ENCODE measurements at regions not wholly inside any gene's neighbourhood (a gene's known extent, or its start where the extent isn't known, plus 50 kb on each side); places are given as distances from the start of the nearest gene placed in this dataset.

GRCh38 chr14:55814064-55814463 is 234.1 kb downstream of the KTN1 start:
- TF ChIP-seq EZH2 (IDR thresholded peaks at IDR 0.05; ENCODE audit: low read length, missing control alignments) (no peak), CTCF (conservative IDR thresholded peaks at IDR 0.05 in 1 of 2, IDR thresholded peaks at IDR 0.05 in 1 of 2; ENCODE audit: low read depth in 1 of 2, low read length in 2 of 2) (no peak)
- Histone ChIP-seq H3K36me3 (ENCODE audit: control insufficient read depth, insufficient read depth, low read length) (no peaks in the 10 kb centered on the region), H4K20me1 (ENCODE audit: control insufficient read depth, extremely low read depth, insufficient read depth, low read length) (no peaks in the 10 kb centered on the region), H3K27ac (ENCODE audit: insufficient read depth, low read length) (no peak overlapping the region), H3K4me3 (replicated peaks in 1 of 4; ENCODE audit: control extremely low read depth in 1 of 4, insufficient read depth in 1 of 4, low read depth in 3 of 4, low read length in 4 of 4) (no peak overlapping the region), H3K9ac (ENCODE audit: insufficient read depth, low read length) (no peak overlapping the region), H3K9me3 (ENCODE audit: control insufficient read depth, insufficient read depth, low read depth, low read length) (no peaks in the 10 kb centered on the region), H3K79me2 (ENCODE audit: control insufficient read depth, insufficient read depth, low read length) (no peaks in the 10 kb centered on the region), H3K4me1 (ENCODE audit: control insufficient read depth, extremely low read depth, insufficient read depth, low read length) (no peaks in the 10 kb centered on the region), H3K4me2 (ENCODE audit: extremely low read depth, insufficient read depth, low read length) (no peak overlapping the region), H3K27me3 (ENCODE audit: control insufficient read depth, insufficient read depth, low read length) (no peaks in the 10 kb centered on the region), H2AFZ (ENCODE audit: low read length) (no peak overlapping the region)
- peak in 1 of 2 donors; percentile 29 for DNase-seq (ENCODE audit: low read depth in 2 of 2)

GRCh38 chr14:55814873-55815272 is 234.9 kb downstream of the KTN1 start:
- no peak for TF ChIP-seq EZH2 (IDR thresholded peaks at IDR 0.05; ENCODE audit: low read length, missing control alignments)
- Histone ChIP-seq H3K27me3 (ENCODE audit: control insufficient read depth, insufficient read depth, low read length) (no peaks in the 10 kb centered on the region), H3K79me2 (ENCODE audit: control insufficient read depth, insufficient read depth, low read length) (no peaks in the 10 kb centered on the region), H3K4me1 (ENCODE audit: control insufficient read depth, extremely low read depth, insufficient read depth, low read length) (no peaks in the 10 kb centered on the region), H3K36me3 (ENCODE audit: control insufficient read depth, insufficient read depth, low read length) (no peaks in the 10 kb centered on the region), H3K4me2 (ENCODE audit: extremely low read depth, insufficient read depth, low read length) (no peak overlapping the region), H3K27ac (ENCODE audit: insufficient read depth, low read length) (no peak overlapping the region), H3K9ac (ENCODE audit: insufficient read depth, low read length) (no peak overlapping the region), H2AFZ (ENCODE audit: low read length) (no peak overlapping the region), H3K4me3 (replicated peaks in 1 of 4; ENCODE audit: control extremely low read depth in 1 of 4, insufficient read depth in 1 of 4, low read depth in 3 of 4, low read length in 4 of 4) (no peak overlapping the region), H3K9me3 (ENCODE audit: control insufficient read depth, insufficient read depth, low read depth, low read length) (no peaks in the 10 kb centered on the region), H4K20me1 (ENCODE audit: control insufficient read depth, extremely low read depth, insufficient read depth, low read length) (no peaks in the 10 kb centered on the region)
- peak in 1 of 2 donors; percentile 35 for DNase-seq (ENCODE audit: low read depth in 2 of 2)

GRCh38 chr14:55816225-55816624 is 236.2 kb downstream of the KTN1 start:
- H3K79me2 ChIP-seq (ENCODE audit: control insufficient read depth, insufficient read depth, low read length) = no peaks in the 10 kb centered on the region
- no peak for DNase-seq (ENCODE audit: low read depth in 2 of 2)
- no peak overlapping the region for H3K4me2 ChIP-seq (ENCODE audit: extremely low read depth, insufficient read depth, low read length)
- H4K20me1 ChIP-seq (ENCODE audit: control insufficient read depth, extremely low read depth, insufficient read depth, low read length) = no peaks in the 10 kb centered on the region
- no peaks in the 10 kb centered on the region for H3K9me3 ChIP-seq (ENCODE audit: control insufficient read depth, insufficient read depth, low read depth, low read length)
- no peak overlapping the region for H3K9ac ChIP-seq (ENCODE audit: insufficient read depth, low read length)
- H2AFZ ChIP-seq (ENCODE audit: low read length) = no peak overlapping the region
- H3K27me3 ChIP-seq (ENCODE audit: control insufficient read depth, insufficient read depth, low read length) = no peaks in the 10 kb centered on the region
- H3K36me3 ChIP-seq (ENCODE audit: control insufficient read depth, insufficient read depth, low read length) = no peaks in the 10 kb centered on the region
- H3K27ac ChIP-seq (ENCODE audit: insufficient read depth, low read length) = no peak overlapping the region
- no peaks in the 10 kb centered on the region for H3K4me1 ChIP-seq (ENCODE audit: control insufficient read depth, extremely low read depth, insufficient read depth, low read length)
- H3K4me3 ChIP-seq (replicated peaks in 1 of 4; ENCODE audit: control extremely low read depth in 1 of 4, insufficient read depth in 1 of 4, low read depth in 3 of 4, low read length in 4 of 4) = no peak overlapping the region
- no peak for TF ChIP-seq EZH2 (IDR thresholded peaks at IDR 0.05; ENCODE audit: low read length, missing control alignments)
- TF ChIP-seq CTCF (conservative IDR thresholded peaks at IDR 0.05 in 1 of 2, IDR thresholded peaks at IDR 0.05 in 1 of 2; ENCODE audit: low read depth in 1 of 2, low read length in 2 of 2) = no peak
